GM19240 (cell line): ENCODE measurements at regions not wholly inside any gene's neighbourhood (a gene's known extent, or its start where the extent isn't known, plus 50 kb on each side); places are given as distances from the start of the nearest gene placed in this dataset.

Source experiments
- DNase-seq: peaks from one replicate; pipeline ENCODE4 v3.0.0; 2011; ENCODE audit warnings: low spot score; ENCODE audit not compliant: insufficient read length

- DNase-seq: no peak
Measured at GRCh38 chr13:61768175-61768574, 352.5 kb upstream of the PCDH20 start.

DNA sequence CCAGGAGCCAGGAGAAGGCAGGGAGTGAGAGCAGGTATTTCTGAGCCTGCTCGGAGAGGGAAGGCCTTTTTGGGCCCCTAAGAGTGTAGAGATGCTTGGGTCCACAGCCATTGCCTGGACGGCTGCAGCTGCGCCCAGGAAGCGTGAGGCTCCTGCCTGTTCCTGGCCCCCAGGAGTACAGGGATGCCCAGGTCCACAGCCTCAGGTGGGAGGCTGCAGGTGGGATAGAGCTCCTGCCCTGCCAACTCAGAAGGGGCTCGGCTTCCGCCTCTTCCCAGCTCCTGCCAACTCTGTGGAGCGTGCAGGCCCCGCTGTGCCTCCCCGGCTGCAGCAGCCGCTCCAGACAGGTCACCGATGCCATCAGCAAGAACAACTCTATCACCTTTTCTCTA is 351.0 kb upstream of the PCDH20 start:
- DNase-seq: no peak

GRCh38 chr13:61765940-61766666 is 350.5 kb upstream of the PCDH20 start:
- no peak for DNase-seq

DNA sequence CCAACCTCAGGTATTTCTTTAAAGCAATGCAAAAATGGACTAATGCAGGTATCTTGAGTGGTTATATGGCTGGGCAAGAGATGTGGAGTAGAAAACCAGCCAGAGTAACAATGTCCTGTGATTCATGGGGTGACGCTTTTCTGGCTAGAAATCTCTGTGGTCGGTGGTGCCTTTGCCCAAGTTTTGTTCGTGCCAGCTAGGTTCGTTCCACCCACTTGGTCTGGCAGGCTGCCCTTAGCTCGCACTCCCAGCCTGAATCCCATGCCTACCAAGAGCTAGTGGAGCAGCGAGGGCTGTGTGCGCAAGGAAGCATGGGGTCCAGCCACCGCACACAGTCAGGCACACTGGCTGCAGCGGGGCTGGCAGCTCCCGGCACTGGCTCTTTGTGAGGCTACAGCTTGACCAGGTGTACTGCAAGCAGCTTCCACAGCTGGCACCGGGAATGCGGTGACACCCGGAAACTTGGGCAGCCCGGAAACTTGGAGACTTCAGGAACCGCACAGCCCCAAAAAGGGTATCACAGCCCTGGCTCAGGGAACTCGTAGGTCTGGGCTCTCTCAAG is 349.6 kb upstream of the PCDH20 start:
- DNase-seq: no peak

- no peak for DNase-seq
Measured at GRCh38 chr13:61761690-61762089, 346.0 kb upstream of the PCDH20 start.

DNA sequence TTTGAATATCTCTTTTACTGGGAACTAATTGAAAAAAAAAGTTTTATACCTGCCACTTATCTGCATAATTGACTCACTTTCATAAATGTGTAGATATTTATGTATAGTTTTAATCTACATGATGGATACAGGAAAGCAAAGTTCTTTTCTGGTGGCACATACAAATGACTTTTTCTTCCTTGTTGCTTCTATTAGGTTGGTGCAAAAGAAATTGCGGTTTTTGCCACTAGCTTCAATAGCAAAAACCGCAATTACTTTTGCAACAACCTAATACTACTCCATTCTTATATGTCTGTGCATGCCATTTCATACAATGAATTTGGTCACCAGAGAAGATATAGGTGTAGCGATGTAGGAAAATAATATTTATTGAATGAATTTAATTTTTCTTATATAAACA is 344.5 kb upstream of the PCDH20 start:
- DNase-seq: no peak

DNA sequence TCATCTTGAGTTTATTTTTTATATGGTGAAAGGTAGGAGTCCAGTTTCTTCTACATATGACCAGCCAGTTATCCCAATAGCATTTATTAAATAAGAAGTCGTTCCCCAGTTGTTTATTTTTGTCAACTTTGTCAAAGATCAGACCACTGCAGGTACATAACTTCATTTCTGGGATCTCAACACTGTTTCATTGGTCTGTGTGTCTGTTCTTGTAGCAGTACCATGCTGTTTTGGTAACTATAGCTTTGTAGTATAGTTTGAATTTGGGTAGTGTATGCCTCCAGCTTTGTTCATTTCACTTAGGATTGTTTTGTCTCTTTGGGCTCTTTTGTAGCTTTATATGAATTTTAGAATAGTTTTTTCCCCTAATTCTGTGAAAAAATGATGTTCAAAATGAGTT is 340.4 kb upstream of the PCDH20 start:
- no peak for DNase-seq

GRCh38 chr13:61751039-61751438 is 335.4 kb upstream of the PCDH20 start:
- no peak for DNase-seq

- no peak for DNase-seq
Measured at GRCh38 chr13:61738236-61738750, 322.6 kb upstream of the PCDH20 start.

- DNase-seq: no peak
Measured at GRCh38 chr13:61734683-61735082, 319.0 kb upstream of the PCDH20 start.

GRCh38 chr13:61728471-61728870 is 312.8 kb upstream of the PCDH20 start:
- no peak for DNase-seq

- DNase-seq: no peak
Measured at GRCh38 chr13:61727767-61728166, 312.1 kb upstream of the PCDH20 start.

DNA sequence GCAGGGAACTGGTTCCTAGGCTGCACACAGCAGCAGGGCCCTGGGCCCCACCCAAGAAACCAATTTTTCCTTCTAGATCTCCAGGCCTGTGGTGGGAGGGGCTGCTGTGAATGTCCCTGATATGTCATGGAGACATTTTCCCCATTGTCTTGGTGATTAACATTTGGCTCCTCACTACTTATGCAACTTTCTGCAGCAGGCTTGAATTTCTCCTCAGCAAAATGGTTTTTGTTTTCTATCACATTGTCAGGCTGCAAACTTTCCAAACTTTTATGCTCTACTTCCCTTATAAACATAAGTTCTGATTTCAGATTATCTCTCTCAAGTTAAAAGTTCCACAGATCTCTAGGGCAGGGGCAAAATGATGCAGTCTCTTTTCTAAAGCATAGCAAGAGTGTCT is 310.2 kb upstream of the PCDH20 start:
- no peak for DNase-seq

DNA sequence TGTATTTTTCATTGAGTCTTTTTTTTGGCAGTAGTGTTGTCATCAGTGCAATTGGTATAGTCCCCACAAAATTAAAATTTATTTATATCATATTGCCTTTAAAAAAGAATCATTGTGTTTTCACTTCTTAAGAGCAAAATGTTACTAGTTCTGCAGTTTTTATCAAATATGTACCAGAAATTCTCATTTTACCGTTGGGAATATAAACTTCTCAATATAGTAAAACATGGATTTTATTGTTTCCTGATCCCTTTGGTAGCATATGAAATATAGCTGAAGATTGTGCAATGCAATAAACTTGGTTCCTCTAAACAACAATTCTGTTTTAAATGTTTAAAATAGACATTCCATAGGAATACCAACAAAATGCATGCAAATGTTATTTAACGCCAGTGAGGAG is 306.5 kb upstream of the PCDH20 start:
- DNase-seq: no peak

DNA sequence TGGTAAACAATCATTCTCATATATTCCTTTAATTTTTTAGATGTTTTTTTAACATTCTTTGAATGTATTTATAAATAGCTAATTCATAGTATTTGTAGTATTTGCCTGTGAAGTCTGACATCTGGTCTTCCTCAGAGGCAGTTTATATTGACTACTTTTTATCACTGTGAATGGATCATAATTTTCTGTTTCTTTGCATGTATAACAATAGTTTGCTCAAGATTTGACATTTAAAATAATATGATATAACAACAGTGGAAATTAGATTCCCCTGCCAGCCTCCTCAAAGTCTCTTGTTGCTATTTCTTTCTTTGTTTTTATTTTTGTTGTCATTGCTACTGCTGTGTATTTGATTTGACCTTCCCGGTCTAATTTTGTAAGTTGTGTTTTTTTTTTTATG is 297.0 kb upstream of the PCDH20 start:
- no peak for DNase-seq

GRCh38 chr13:61709258-61709657 is 293.6 kb upstream of the PCDH20 start:
- no peak for DNase-seq

DNA sequence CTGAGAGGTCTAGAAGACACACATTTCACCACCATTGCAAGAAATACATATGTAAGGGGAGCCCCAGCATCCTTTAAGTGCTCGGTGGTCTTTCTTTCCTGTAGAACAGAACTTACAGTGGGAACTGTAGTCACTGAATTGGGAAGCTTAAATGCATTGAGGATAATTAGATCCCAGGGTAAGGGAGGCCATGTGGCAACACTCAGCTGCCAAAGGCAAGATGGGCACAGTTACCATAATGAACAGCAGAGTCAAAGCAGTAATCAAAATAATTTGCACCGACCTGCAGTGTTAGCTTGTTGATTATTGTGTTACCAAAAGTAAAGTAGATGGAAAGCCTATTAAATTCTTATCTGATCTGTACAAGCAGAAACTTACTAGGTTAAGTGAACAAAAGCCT is 291.2 kb upstream of the PCDH20 start:
- DNase-seq: no peak

DNA sequence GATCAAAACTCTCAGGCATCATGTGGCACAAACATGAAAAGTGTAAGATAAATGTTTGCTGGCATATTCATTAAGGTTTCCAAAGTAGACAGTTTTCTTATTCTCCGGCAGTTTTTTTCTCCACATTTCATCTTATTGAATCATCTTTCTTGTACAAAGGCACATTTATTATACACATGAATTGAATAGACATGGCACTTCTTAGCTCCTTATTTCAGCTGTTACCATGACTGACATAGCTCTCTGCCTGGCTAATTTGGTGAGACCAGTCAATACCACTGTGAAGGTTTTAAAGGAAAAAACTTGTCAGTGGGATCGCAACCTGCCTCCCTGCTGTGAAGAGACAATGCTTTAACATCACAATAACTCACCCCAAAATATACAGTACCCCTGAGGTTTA is 285.0 kb upstream of the PCDH20 start:
- no peak for DNase-seq

- DNase-seq: no peak
Measured at GRCh38 chr13:61700181-61700580, 284.5 kb upstream of the PCDH20 start.

DNA sequence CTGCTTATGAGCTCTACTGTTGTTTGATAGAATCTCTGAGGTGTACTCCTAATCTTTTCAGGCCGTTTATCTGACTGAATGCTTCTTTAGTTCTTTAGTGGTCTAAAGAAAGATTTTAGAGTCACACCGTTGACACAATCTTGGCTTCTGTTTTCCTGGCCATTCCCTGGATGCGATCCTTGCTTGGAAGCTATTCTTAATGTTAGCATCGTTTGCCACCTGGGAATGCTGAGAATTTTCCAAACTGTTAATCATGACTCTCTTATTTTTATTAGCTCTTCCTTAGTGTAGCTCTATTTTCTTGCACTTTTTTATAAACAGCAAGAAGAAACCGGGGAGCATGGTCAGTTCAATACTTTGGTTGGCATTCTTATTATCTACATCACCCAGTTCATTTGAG is 281.0 kb upstream of the PCDH20 start:
- no peak for DNase-seq

- no peak for DNase-seq
Measured at GRCh38 chr13:61695147-61695546, 279.5 kb upstream of the PCDH20 start.

GRCh38 chr13:61692691-61693090 is 277.0 kb upstream of the PCDH20 start:
- DNase-seq: no peak

DNA sequence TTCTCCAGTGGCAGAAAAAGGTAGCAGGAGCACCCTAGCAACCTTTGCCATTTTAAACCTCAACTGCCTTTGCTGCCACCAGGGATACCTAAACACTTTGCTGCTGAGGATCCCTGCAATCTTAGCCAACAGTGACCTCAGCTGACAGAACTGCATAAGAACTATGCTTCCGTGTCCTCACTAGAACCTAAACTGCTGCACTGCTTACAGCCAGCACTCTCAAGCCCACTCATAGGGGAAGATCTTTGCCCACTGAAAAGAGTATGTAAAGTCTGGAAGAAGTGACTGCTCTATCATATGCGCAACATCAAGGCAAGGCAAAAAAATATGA is 270.0 kb upstream of the PCDH20 start:
- DNase-seq: no peak
